GM23338 (cell line): ENCODE measurements at regions not wholly inside any gene's neighbourhood (a gene's known extent, or its start where the extent isn't known, plus 50 kb on each side); places are given as distances from the start of the nearest gene placed in this dataset.

Experiments
- ATAC-seq: fragments of 200-7000 bp; cut with Tn5 transposase; 3 replicates; pipeline ENCODE4 v1.9.1; 2020
- DNase-seq: peaks from one replicate; pipeline ENCODE4 v3.0.0-alpha.2; 2015; ENCODE audit warnings: low spot score
- H2AFZ ChIP-seq: fragments of 200-600 bp; sonication (generic); 2 replicates; pipeline ENCODE4 v1.8.0; 2016; ENCODE audit warnings: antibody characterized with exemption, mild to moderate bottlenecking, moderate library complexity
- H3F3A ChIP-seq: fragments of 200-600 bp; sonication (generic); replicated peaks from 2 replicates; pipeline ENCODE4 v1.8.0; 2017; ENCODE audit warnings: antibody characterized with exemption, mixed run types, low read depth
- H3K27ac ChIP-seq: fragments of 200-600 bp; sonication (generic); 2 replicates; pipeline ENCODE4 v1.6.1; 2016; ENCODE audit warnings: low read depth
- H3K27me3 ChIP-seq: fragments of 200-600 bp; sonication (generic); 2 replicates; pipeline ENCODE4 v1.8.0; 2016; ENCODE audit warnings: mild to moderate bottlenecking, mixed run types, moderate library complexity; ENCODE audit not compliant: insufficient read depth
- H3K36me3 ChIP-seq: fragments of 200-600 bp; sonication (generic); 2 replicates; pipeline ENCODE4 v1.8.0; 2016; ENCODE audit warnings: mild to moderate bottlenecking; ENCODE audit not compliant: insufficient read depth
- H3K4me1 ChIP-seq: fragments of 200-600 bp; sonication (generic); 2 replicates; pipeline ENCODE4 v1.8.0; 2016; ENCODE audit warnings: mild to moderate bottlenecking, moderate library complexity; ENCODE audit not compliant: insufficient read depth
- H3K4me2 ChIP-seq: fragments of 200-600 bp; sonication (generic); 2 replicates; pipeline ENCODE4 v1.7.1; 2017; ENCODE audit warnings: mixed run types
- H3K4me3 ChIP-seq: fragments of 200-600 bp; sonication (generic); 2 replicates; pipeline ENCODE4 v1.6.1; 2016; ENCODE audit warnings: mixed run types
- H3K79me2 ChIP-seq: fragments of 200-600 bp; sonication (generic); replicated peaks from 2 replicates; pipeline ENCODE4 v1.8.0; 2017; ENCODE audit warnings: mild to moderate bottlenecking; ENCODE audit not compliant: insufficient read depth
- H3K9me2 ChIP-seq: fragments of 200-600 bp; sonication (generic); 2 replicates; pipeline ENCODE4 v1.8.0; 2017; ENCODE audit not compliant: insufficient read depth
- H4K20me1 ChIP-seq: fragments of 200-600 bp; sonication (generic); replicated peaks from 2 replicates; pipeline ENCODE4 v1.8.0; 2017; ENCODE audit warnings: mild to moderate bottlenecking; ENCODE audit not compliant: insufficient read depth
- H3K27ac Mint-ChIP-seq: 2 replicates; pipeline ENCODE4 v1.8.0; 2020; ENCODE audit warnings: inconsistent platforms, mild to moderate bottlenecking, moderate library complexity, mixed read lengths
- H3K27me3 Mint-ChIP-seq: 3 replicates; pipeline ENCODE4 v1.8.0; 2022; ENCODE audit warnings: low read depth, mild to moderate bottlenecking, moderate library complexity, mixed read lengths, inconsistent platforms; ENCODE audit not compliant: insufficient read depth, poor library complexity
- H3K36me3 Mint-ChIP-seq: 3 replicates; pipeline ENCODE4 v1.8.0; 2021; ENCODE audit warnings: low read depth, mild to moderate bottlenecking, inconsistent platforms, moderate library complexity, mixed read lengths
- H3K4me1 Mint-ChIP-seq: 3 replicates; pipeline ENCODE4 v1.8.0; 2020; ENCODE audit warnings: mild to moderate bottlenecking, inconsistent platforms, mixed read lengths
- H3K4me3 Mint-ChIP-seq: 3 replicates; pipeline ENCODE4 v1.8.0; 2021; ENCODE audit warnings: moderate library complexity, mild to moderate bottlenecking, inconsistent platforms, mixed read lengths
- H3K9me3 Mint-ChIP-seq: 3 replicates; pipeline ENCODE4 v1.8.0; 2020; ENCODE audit warnings: moderate library complexity, mild to moderate bottlenecking, inconsistent platforms, mixed read lengths
- CREB1 ChIP-seq: fragments of 250-450 bp; sonication (Bioruptor Pico); IDR thresholded peaks from 2 replicates; pipeline ENCODE4 v1.5.0; 2020; ENCODE audit warnings: low read depth, mild to moderate bottlenecking, moderate library complexity
- CTCF ChIP-seq, 2 experiments: fragments of 200-600 bp in 1 of 2; sonication (generic) in 1 of 2; conservative IDR thresholded peaks; 2 replicates each; pipeline versions ENCODE4 v1.5.1 to v1.6.1; 2016 to 2017; ENCODE audit warnings: antibody characterized with exemption in 2 of 2, low read depth in 2 of 2, mild to moderate bottlenecking in 2 of 2, moderate library complexity in 1 of 2
- ETS1 ChIP-seq: IDR thresholded peaks from 2 replicates; pipeline ENCODE4 v1.6.1; 2016; ENCODE audit warnings: antibody characterized with exemption
- EZH2 ChIP-seq: fragments of 200-600 bp; sonication (generic); IDR thresholded peaks from one replicate; pipeline ENCODE4 v1.8.0; 2017; ENCODE audit warnings: antibody characterized with exemption, mild to moderate bottlenecking, low read depth; ENCODE audit not compliant: unreplicated experiment
- EZH2phosphoT487 ChIP-seq: fragments of 200-600 bp; sonication (generic); IDR thresholded peaks from one replicate; pipeline ENCODE4 v1.8.1; 2018; ENCODE audit warnings: antibody characterized with exemption; ENCODE audit not compliant: unreplicated experiment
- JUNB ChIP-seq: IDR thresholded peaks from one replicate; pipeline ENCODE4 v1.6.1; 2016; ENCODE audit warnings: antibody characterized with exemption; ENCODE audit not compliant: unreplicated experiment
- NANOG ChIP-seq: IDR thresholded peaks from 2 replicates; pipeline ENCODE4 v1.6.1; 2016; ENCODE audit warnings: antibody characterized with exemption, borderline replicate concordance
- POLR2AphosphoS5 ChIP-seq: IDR thresholded peaks from 2 replicates; pipeline ENCODE4 v1.6.1; 2016; ENCODE audit warnings: antibody characterized with exemption, low read depth
- REST ChIP-seq: IDR thresholded peaks from one replicate; pipeline ENCODE4 v1.6.1; 2018; ENCODE audit warnings: antibody characterized with exemption; ENCODE audit not compliant: unreplicated experiment
- STAT1 ChIP-seq: IDR thresholded peaks from one replicate; pipeline ENCODE4 v1.6.1; 2016; ENCODE audit warnings: antibody characterized with exemption; ENCODE audit not compliant: unreplicated experiment
- ZNF114 ChIP-seq: fragments of 250-450 bp; sonication (Bioruptor Pico); IDR thresholded peaks from 2 replicates; pipeline ENCODE4 v1.5.0; 2020; ENCODE audit warnings: mild to moderate bottlenecking, moderate library complexity
- ZNF331 ChIP-seq: fragments of 250-450 bp; sonication (Bioruptor Pico); IDR thresholded peaks from 2 replicates; pipeline ENCODE4 v1.5.0; 2020; ENCODE audit warnings: low read depth, mild to moderate bottlenecking, moderate library complexity
- ZNF462 ChIP-seq: fragments of 250-450 bp; sonication (Bioruptor Pico); IDR thresholded peaks from 2 replicates; pipeline ENCODE4 v1.5.0; 2020; ENCODE audit warnings: mild to moderate bottlenecking, moderate library complexity

- H3K27ac Mint-ChIP-seq: no peak overlapping the region
- H3K27me3 Mint-ChIP-seq: no peaks in the 10 kb centered on the region
- H3K9me2 ChIP-seq: peaks cover 12% of the 10 kb centered on the region
- H3K4me2 ChIP-seq: no peak overlapping the region
- TF ChIP-seq EZH2 (no peak), CTCF (conservative IDR thresholded peaks at IDR 0.05; ENCODE audit: low read depth in 2 of 2) (no peak), NANOG (no peak), ZNF462 (CRISPR knock-in tag) (no peak), REST (no peak), ETS1 (no peak), STAT1 (no peak), ZNF331 (CRISPR knock-in tag) (no peak), JUNB (no peak), ZNF114 (no peak), POLR2AphosphoS5 (no peak), CREB1 (no peak), EZH2phosphoT487 (no peak)
- H3K4me3 ChIP-seq: no peak overlapping the region
- H3F3A ChIP-seq: no peaks in the 10 kb centered on the region
- no peaks in the 10 kb centered on the region for H3K36me3 ChIP-seq
- peaks cover 10% of the 10 kb centered on the region for H3K9me3 Mint-ChIP-seq
- H3K4me1 Mint-ChIP-seq: no peaks in the 10 kb centered on the region
- H3K27me3 ChIP-seq: no peaks in the 10 kb centered on the region
- no peak overlapping the region for H3K4me3 Mint-ChIP-seq
- no peak overlapping the region for H3K27ac ChIP-seq
- H3K36me3 Mint-ChIP-seq: peaks cover 11% of the 10 kb centered on the region; the same call in 1 of the 3 replicates
- no peaks in the 10 kb centered on the region for H3K4me1 ChIP-seq
- no peaks in the 10 kb centered on the region for H3K79me2 ChIP-seq
- H2AFZ ChIP-seq: no peak overlapping the region
- DNase-seq (no peak), ATAC-seq (no peak)
- H4K20me1 ChIP-seq: no peaks in the 10 kb centered on the region
Observed at GRCh38 chr13:68176475-68176874, 946.3 kb upstream of the PCDH9 start.
